KMS-11 (cell line): ENCODE measurements at regions not wholly inside any gene's neighbourhood (a gene's known extent, or its start where the extent isn't known, plus 50 kb on each side); places are given as distances from the start of the nearest gene placed in this dataset.
A peak's percentile ranks its signal among the peaks of the same experiment; 100 is the strongest.

Experiments used
- H2AFZ ChIP-seq: fragments of 200-600 bp; sonication (generic); 2 replicates; pipeline ENCODE4 v1.6.1; 2016; ENCODE audit warnings: antibody characterized with exemption, mixed run types, low read depth
- H3K27ac ChIP-seq: fragments of 200-600 bp; sonication (generic); 2 replicates; pipeline ENCODE4 v1.6.1; 2016; ENCODE audit warnings: mild to moderate bottlenecking, mixed run types
- H3K27me3 ChIP-seq: fragments of 200-600 bp; sonication (generic); 2 replicates; pipeline ENCODE4 v1.6.1; 2017; ENCODE audit warnings: mild to moderate bottlenecking, low read depth, mixed run types, moderate library complexity; ENCODE audit not compliant: insufficient read depth
- H3K36me3 ChIP-seq: fragments of 200-600 bp; sonication (generic); 2 replicates; pipeline ENCODE4 v1.6.1; 2017; ENCODE audit warnings: mild to moderate bottlenecking, mixed run types; ENCODE audit not compliant: insufficient read depth
- H3K4me1 ChIP-seq: fragments of 200-600 bp; sonication (generic); 2 replicates; pipeline ENCODE4 v1.6.1; 2016; ENCODE audit warnings: mild to moderate bottlenecking, low read depth, mixed run types; ENCODE audit not compliant: poor library complexity, severe bottlenecking
- H3K4me2 ChIP-seq: fragments of 200-600 bp; sonication (generic); 2 replicates; pipeline ENCODE4 v1.7.0; 2016; ENCODE audit warnings: mild to moderate bottlenecking, mixed run types
- H3K4me3 ChIP-seq: fragments of 200-600 bp; sonication (generic); IDR thresholded peaks from 2 replicates; pipeline ENCODE4 v1.6.1; 2017; ENCODE audit warnings: low read depth, low read length, mixed read lengths; ENCODE audit not compliant: insufficient read depth
- H3K79me2 ChIP-seq: fragments of 200-600 bp; sonication (generic); 2 replicates; pipeline ENCODE4 v1.6.1; 2016; ENCODE audit warnings: low read depth, mixed run types; ENCODE audit not compliant: insufficient read depth
- H3K9ac ChIP-seq: fragments of 200-600 bp; sonication (generic); 2 replicates; pipeline ENCODE4 v1.6.1; 2016; ENCODE audit warnings: mild to moderate bottlenecking, mixed run types
- H4K20me1 ChIP-seq: fragments of 200-600 bp; sonication (generic); 2 replicates; pipeline ENCODE4 v1.6.1; 2016; ENCODE audit warnings: mild to moderate bottlenecking, mixed run types; ENCODE audit not compliant: insufficient read depth
- TF ChIP-seq, protein P1 (sequence below): fragments of 200-600 bp; sonication (generic); conservative IDR thresholded peaks from 2 replicates; pipeline ENCODE4 v1.6.1; 2017; ENCODE audit warnings: low read depth, mild to moderate bottlenecking, antibody characterized with exemption, low read length, moderate library complexity, mixed read lengths

DNA sequence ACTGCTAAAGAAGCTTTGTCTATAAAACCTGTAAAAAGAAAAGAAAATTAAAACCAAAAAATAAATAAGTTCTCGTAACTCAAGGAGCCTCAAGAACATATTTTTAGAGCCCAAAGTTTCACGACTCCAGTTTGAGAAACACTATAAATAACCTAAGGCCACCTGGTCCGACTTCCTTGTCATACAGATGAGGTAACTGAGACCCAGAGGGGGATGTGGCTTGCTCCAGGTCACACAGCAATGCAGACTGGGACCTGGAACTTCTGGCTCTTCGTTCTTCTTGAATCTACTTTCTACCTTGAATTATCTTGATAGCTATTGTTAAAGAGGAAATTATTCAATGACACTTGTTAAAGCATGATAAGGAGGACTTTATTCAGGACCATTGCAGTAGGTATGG is 514.8 kb downstream of the CDK5RAP2 start:
- no peak overlapping the region for H3K9ac ChIP-seq
- no peaks in the 10 kb centered on the region for H3K4me1 ChIP-seq
- no peak overlapping the region for H3K27ac ChIP-seq
- H3K27me3 ChIP-seq, result no peaks in the 10 kb centered on the region
- TF ChIP-seq, protein P1, sequence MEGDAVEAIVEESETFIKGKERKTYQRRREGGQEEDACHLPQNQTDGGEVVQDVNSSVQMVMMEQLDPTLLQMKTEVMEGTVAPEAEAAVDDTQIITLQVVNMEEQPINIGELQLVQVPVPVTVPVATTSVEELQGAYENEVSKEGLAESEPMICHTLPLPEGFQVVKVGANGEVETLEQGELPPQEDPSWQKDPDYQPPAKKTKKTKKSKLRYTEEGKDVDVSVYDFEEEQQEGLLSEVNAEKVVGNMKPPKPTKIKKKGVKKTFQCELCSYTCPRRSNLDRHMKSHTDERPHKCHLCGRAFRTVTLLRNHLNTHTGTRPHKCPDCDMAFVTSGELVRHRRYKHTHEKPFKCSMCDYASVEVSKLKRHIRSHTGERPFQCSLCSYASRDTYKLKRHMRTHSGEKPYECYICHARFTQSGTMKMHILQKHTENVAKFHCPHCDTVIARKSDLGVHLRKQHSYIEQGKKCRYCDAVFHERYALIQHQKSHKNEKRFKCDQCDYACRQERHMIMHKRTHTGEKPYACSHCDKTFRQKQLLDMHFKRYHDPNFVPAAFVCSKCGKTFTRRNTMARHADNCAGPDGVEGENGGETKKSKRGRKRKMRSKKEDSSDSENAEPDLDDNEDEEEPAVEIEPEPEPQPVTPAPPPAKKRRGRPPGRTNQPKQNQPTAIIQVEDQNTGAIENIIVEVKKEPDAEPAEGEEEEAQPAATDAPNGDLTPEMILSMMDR, result no peak
- no peaks in the 10 kb centered on the region for H4K20me1 ChIP-seq
- H3K79me2 ChIP-seq, result no peaks in the 10 kb centered on the region
- H3K4me3 ChIP-seq, result no peak overlapping the region
- H2AFZ ChIP-seq, result no peak overlapping the region
- H3K4me2 ChIP-seq, result no peak overlapping the region
- no peaks in the 10 kb centered on the region for H3K36me3 ChIP-seq

DNA sequence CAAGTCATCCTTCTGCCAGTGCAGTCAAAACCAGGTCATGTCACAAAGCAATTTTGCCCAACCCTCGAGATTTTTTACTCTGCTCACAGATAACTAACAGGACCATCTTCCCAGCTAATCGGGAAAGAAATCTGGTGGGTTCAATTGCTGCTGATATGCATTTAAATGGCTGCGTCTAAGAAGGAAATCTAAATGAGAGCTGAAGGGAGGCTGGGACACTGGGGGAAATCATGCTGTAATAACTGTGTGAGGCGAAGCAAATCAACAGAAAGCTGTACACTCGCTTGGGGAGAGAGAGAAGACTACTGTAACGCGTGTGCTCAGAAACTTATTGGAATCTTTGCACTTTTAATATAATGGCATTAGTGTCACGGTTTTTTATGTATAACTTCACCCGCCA is 535.0 kb downstream of the CDK5RAP2 start:
- Histone ChIP-seq H3K79me2 (no peaks in the 10 kb centered on the region), H3K9ac (no peak overlapping the region), H2AFZ (no peak overlapping the region), H3K27ac (no peak overlapping the region), H3K27me3 (no peaks in the 10 kb centered on the region), H3K36me3 (no peaks in the 10 kb centered on the region), H3K4me1 (peaks cover 21% of the 10 kb centered on the region), H3K4me2 (no peak overlapping the region), H3K4me3 (no peak overlapping the region), H4K20me1 (no peaks in the 10 kb centered on the region)
- TF ChIP-seq, protein P1, result no peak

DNA sequence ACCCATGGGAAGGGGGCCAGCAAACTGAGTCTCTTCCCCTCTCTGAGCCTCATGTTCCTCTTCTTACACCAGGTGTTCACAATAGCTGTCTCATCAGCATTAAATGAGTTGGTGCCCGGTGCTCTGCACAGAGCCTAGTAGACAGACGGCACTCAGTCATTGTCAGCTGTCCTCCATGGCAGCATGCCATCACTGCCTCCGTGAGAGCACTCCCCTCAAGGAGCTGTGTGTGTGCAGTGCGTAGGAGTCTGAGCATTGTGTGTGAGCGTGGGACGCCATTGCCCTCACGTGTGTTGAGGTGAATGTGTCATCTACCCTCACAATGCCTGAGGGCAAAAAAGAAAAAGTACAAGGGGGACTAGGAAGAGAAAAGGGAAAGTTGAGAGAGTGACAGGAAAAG is 536.5 kb downstream of the CDK5RAP2 start:
- no peak overlapping the region for H3K4me3 ChIP-seq
- H3K9ac ChIP-seq, result no peak overlapping the region
- H4K20me1 ChIP-seq, result no peaks in the 10 kb centered on the region
- no peak overlapping the region for H3K4me2 ChIP-seq
- no peaks in the 10 kb centered on the region for H3K79me2 ChIP-seq
- H3K27me3 ChIP-seq, result no peaks in the 10 kb centered on the region
- H3K36me3 ChIP-seq, result no peaks in the 10 kb centered on the region
- TF ChIP-seq, protein P1, result no peak
- H2AFZ ChIP-seq, result no peak overlapping the region
- H3K27ac ChIP-seq, result no peak overlapping the region
- peaks cover 25% of the 10 kb centered on the region for H3K4me1 ChIP-seq

DNA sequence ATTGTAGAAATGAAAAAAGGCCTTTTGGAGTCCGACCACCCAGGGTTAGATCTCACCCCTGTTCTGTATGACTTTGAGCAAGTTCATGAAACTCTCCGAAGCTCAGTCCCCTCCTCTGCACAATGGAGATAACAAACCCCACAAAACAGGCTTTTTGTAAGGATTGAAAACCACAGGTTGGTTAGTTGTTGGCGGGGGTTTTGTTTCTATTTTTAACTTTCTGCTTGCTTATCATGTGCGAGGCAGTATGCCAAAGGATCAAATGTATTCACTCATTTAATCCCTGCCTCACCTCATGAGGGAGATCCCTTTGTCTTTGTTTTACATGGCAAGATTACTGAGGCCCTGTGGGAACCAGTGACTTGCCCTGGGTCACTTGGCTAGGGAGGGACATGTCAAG is 539.1 kb downstream of the CDK5RAP2 start:
- Histone ChIP-seq H4K20me1 (no peaks in the 10 kb centered on the region), H2AFZ (peak overlapping the region; percentile 47; the same call in 1 of the 2 replicates), H3K27ac (peak overlapping the region; percentile 11; the same call in 1 of the 2 replicates), H3K4me2 (peak overlapping the region; percentile 46), H3K79me2 (no peaks in the 10 kb centered on the region), H3K4me3 (no peak overlapping the region), H3K27me3 (no peaks in the 10 kb centered on the region), H3K36me3 (no peaks in the 10 kb centered on the region), H3K9ac (no peak overlapping the region), H3K4me1 (peaks cover 25% of the 10 kb centered on the region)
- TF ChIP-seq, protein P1, result no peak
